SKM-1 treated with dmso at 0.1 percent for 144 hours (cell line): ENCODE measurements at regions not wholly inside any gene's neighbourhood (a gene's known extent, or its start where the extent isn't known, plus 50 kb on each side); places are given as distances from the start of the nearest gene placed in this dataset.

Source experiments
- DNase-seq: peaks from one replicate; lab custom pipeline; 2025; ENCODE audit not compliant: unreplicated experiment; lab: John Stamatoyannopoulos, UW

GRCh38 chr5:92896722-92897121 is 684.3 kb downstream of the NR2F1-AS1 start:
- no peak for DNase-seq

- no peak for DNase-seq
Observed at GRCh38 chr5:92890841-92891244, 690.2 kb downstream of the NR2F1-AS1 start.

- DNase-seq = no peak
Observed at GRCh38 chr5:92889140-92889539, 691.9 kb downstream of the NR2F1-AS1 start.

- DNase-seq = no peak
Observed at GRCh38 chr5:92887254-92887653, 693.8 kb downstream of the NR2F1-AS1 start.

- no peak for DNase-seq
Observed at GRCh38 chr5:92886751-92887150, 694.3 kb downstream of the NR2F1-AS1 start.

- DNase-seq = no peak
Observed at GRCh38 chr5:92885950-92886349, 695.1 kb downstream of the NR2F1-AS1 start.

GRCh38 chr5:92884469-92884868 is 696.5 kb downstream of the NR2F1-AS1 start:
- no peak for DNase-seq

- DNase-seq = no peak
Observed at GRCh38 chr5:92879806-92880543, 701.0 kb downstream of the NR2F1-AS1 start.

- no peak for DNase-seq
Observed at GRCh38 chr5:92874790-92875189, 706.2 kb downstream of the NR2F1-AS1 start.

- DNase-seq = no peak
Observed at GRCh38 chr5:92868442-92868841, 712.6 kb downstream of the NR2F1-AS1 start.

- DNase-seq = no peak
Observed at GRCh38 chr5:92864591-92864990, 716.4 kb downstream of the NR2F1-AS1 start.

- DNase-seq = no peak
Observed at GRCh38 chr5:92863666-92864065, 717.4 kb downstream of the NR2F1-AS1 start.

- DNase-seq = no peak
Observed at GRCh38 chr5:92861531-92862285, 719.3 kb downstream of the NR2F1-AS1 start.

- DNase-seq = no peak
Observed at GRCh38 chr5:92860061-92860460, 721.0 kb downstream of the NR2F1-AS1 start.

- DNase-seq = no peak
Observed at GRCh38 chr5:92852219-92852618, 728.8 kb downstream of the NR2F1-AS1 start.

GRCh38 chr5:92850886-92851285 is 730.1 kb downstream of the NR2F1-AS1 start:
- no peak for DNase-seq

- DNase-seq = no peak
Observed at GRCh38 chr5:92849756-92850155, 731.3 kb downstream of the NR2F1-AS1 start.

GRCh38 chr5:92841604-92842155 is 739.3 kb downstream of the NR2F1-AS1 start:
- DNase-seq = no peak

- no peak for DNase-seq
Observed at GRCh38 chr5:92838253-92838652, 742.8 kb downstream of the NR2F1-AS1 start.

GRCh38 chr5:92836855-92837755 is 743.9 kb downstream of the NR2F1-AS1 start:
- DNase-seq = no peak

- no peak for DNase-seq
Observed at GRCh38 chr5:92835712-92836111, 745.3 kb downstream of the NR2F1-AS1 start.
